Stimulated activated CD4-positive, alpha-beta T cell treated with anti-CD3 and anti-CD28 coated beads, TNF-alpha, amount 100 ng/mL, for 24 hours (primary cell): ENCODE measurements at regions not wholly inside any gene's neighbourhood (a gene's known extent, or its start where the extent isn't known, plus 50 kb on each side); places are given as distances from the start of the nearest gene placed in this dataset.

Experiments
- DNase-seq, 3 experiments: peaks; one replicate each; pipeline ENCODE4 v3.0.0-alpha.2; 2020; ENCODE audit warnings: low read depth in 3 of 3

GRCh38 chr9:81119591-81119990, 569.8 kb downstream of the TLE1 start:
- DNase-seq: no peak

GRCh38 chr9:81118416-81118815, 570.9 kb downstream of the TLE1 start:
- DNase-seq: no peak

GRCh38 chr9:81116340-81117137, 572.8 kb downstream of the TLE1 start:
- no peak for DNase-seq

- no peak for DNase-seq
Measured at GRCh38 chr9:81113453-81114124, 575.8 kb downstream of the TLE1 start.

GRCh38 chr9:81112627-81113452, 576.5 kb downstream of the TLE1 start:
- no peak for DNase-seq

GRCh38 chr9:81108821-81109220, 580.5 kb downstream of the TLE1 start:
- DNase-seq: no peak

GRCh38 chr9:81108391-81108790, 581.0 kb downstream of the TLE1 start:
- no peak for DNase-seq

- no peak for DNase-seq
Measured at GRCh38 chr9:81103597-81104471, 585.5 kb downstream of the TLE1 start.

GRCh38 chr9:81097131-81097847, 592.1 kb downstream of the TLE1 start:
- DNase-seq: no peak

- DNase-seq: no peak
Measured at GRCh38 chr9:81096625-81097024, 592.7 kb downstream of the TLE1 start.

GRCh38 chr9:81092057-81092456, 597.3 kb downstream of the TLE1 start:
- no peak for DNase-seq

GRCh38 chr9:81088341-81088740, 601.0 kb downstream of the TLE1 start:
- no peak for DNase-seq

- no peak for DNase-seq
Measured at GRCh38 chr9:81086416-81086815, 602.9 kb downstream of the TLE1 start.

GRCh38 chr9:81083854-81084512, 605.4 kb downstream of the TLE1 start:
- DNase-seq: no peak

GRCh38 chr9:81083067-81083466, 606.3 kb downstream of the TLE1 start:
- DNase-seq: no peak

GRCh38 chr9:81082221-81082620, 607.1 kb downstream of the TLE1 start:
- no peak for DNase-seq

- no peak for DNase-seq
Measured at GRCh38 chr9:81080900-81081299, 608.4 kb downstream of the TLE1 start.

GRCh38 chr9:81080185-81080584, 609.2 kb downstream of the TLE1 start:
- no peak for DNase-seq

GRCh38 chr9:81079055-81079454, 610.3 kb downstream of the TLE1 start:
- DNase-seq: no peak

GRCh38 chr9:81078555-81078954, 610.8 kb downstream of the TLE1 start:
- DNase-seq: no peak
